ENCODE measurements at regions not wholly inside any gene's neighbourhood (a gene's known extent, or its start where the extent isn't known, plus 50 kb on each side); places are given as distances from the start of the nearest gene placed in this dataset.

DNA sequence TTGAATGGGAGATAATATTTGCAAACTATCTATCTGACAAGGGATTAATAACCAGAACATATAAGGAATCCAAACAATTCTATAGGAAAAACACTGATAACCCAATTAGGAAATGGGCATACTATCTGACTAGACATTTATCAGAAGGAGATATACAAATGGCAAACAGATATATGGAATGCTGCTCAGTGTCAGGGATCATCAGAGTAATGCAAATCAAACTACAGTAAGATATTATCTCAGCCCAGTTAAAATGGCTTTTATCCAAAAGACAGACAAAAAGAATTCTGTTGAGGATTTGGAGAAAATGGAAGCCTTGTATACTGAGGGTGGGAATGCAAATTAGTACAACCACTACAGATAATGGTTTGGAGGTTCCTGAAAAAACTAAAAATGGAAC lies 758.0 kb upstream of the B3GALT2 start:
- DNase-seq (ENCODE audit: extremely low read depth in 1 of 4, low spot score in 3 of 4) (no peak), FAIRE-seq (no peak), ATAC-seq (no peak)
- BruUV-seq (replicated peaks): no TSS peak
- H3K4me2 ChIP-seq (ENCODE audit: insufficient read depth, low read length): no peak overlapping the region
- no peak for TF ChIP-seq GABPB2 (CRISPR knock-in tag; conservative IDR thresholded peaks at IDR 0.05)
- TF ChIP-seq, protein P1, sequence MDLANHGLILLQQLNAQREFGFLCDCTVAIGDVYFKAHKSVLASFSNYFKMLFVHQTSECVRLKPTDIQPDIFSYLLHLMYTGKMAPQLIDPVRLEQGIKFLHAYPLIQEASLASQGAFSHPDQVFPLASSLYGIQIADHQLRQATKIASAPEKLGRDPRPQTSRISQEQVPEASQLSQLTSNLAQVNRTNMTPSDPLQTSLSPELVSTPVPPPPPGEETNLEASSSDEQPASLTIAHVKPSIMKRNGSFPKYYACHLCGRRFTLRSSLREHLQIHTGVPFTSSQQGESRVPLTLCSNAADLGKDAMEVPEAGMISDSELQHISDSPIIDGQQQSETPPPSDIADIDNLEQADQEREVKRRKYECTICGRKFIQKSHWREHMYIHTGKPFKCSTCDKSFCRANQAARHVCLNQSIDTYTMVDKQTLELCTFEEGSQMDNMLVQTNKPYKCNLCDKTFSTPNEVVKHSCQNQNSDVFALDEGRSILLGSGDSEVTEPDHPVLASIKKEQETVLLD (IDR thresholded peaks at IDR 0.05): no peak
- ChIA-PET POLR2A (no interaction called here), CTCF (ENCODE audit: low intra/inter-chr PET ratio) (no interaction called here)
- H3K9me1 ChIP-seq (ENCODE audit: control insufficient read depth, insufficient read depth, low read length): no peaks in the 10 kb centered on the region
- no peaks in the 10 kb centered on the region for H3K36me3 ChIP-seq (ENCODE audit: control insufficient read depth, insufficient read depth, low read length)
- no peak overlapping the region for H2AFZ ChIP-seq (ENCODE audit: low read depth, low read length)
- H3K79me2 ChIP-seq (ENCODE audit: control insufficient read depth, insufficient read depth, low read length): no peaks in the 10 kb centered on the region
- no peaks in the 10 kb centered on the region for H3K27me3 ChIP-seq (ENCODE audit: control insufficient read depth in 2 of 2, insufficient read depth in 2 of 2, low read length in 2 of 2)
- intact Hi-C loops (cut with micrococcal nuclease): no loop called here
- in situ Hi-C loops (cut with MboI): no loop called here
- no peak overlapping the region for H3K4me3 ChIP-seq
- no peaks in the 10 kb centered on the region for H4K20me1 ChIP-seq (replicated peaks; ENCODE audit: control insufficient read depth, insufficient read depth, low read length)
- no peaks in the 10 kb centered on the region for H3K4me1 ChIP-seq (replicated peaks in 1 of 2; ENCODE audit: control insufficient read depth in 2 of 2, insufficient read depth in 2 of 2, low read length in 2 of 2)
- no peak overlapping the region for H3K27ac ChIP-seq (ENCODE audit: extremely low read depth, low read depth, low read length)
- no peak overlapping the region for H3K9ac ChIP-seq (ENCODE audit: insufficient read depth in 1 of 2, low read depth in 2 of 2, low read length in 2 of 2)
- 0 out of 2 replicates have a peak, but pooled peaks cover 1% of the 10 kb centered on the region for H3K9me3 ChIP-seq (replicated peaks; ENCODE audit: control insufficient read depth, insufficient read depth, low read depth, low read length)

DNA sequence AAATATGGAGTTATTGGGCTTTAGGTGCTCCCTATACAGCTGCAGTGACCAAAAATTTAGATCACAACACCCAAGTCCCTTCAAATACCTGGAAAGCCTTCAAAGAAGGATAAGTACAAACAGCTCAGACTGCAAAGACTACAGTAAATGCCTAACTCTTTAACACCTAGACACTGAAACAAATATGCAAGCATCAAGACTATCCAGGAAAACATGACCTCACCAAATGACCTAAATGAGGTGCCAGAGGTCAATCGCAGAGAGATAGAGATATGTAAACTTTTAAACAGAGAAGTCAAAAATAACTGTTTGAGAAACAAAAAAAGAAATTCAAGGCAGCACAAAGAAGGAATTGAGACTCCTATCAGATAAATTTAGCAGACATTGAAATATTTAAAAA lies 753.8 kb upstream of the B3GALT2 start:
- H3K4me2 ChIP-seq (ENCODE audit: insufficient read depth, low read length): no peak overlapping the region
- no peak overlapping the region for H3K4me3 ChIP-seq
- no peaks in the 10 kb centered on the region for H3K4me1 ChIP-seq (replicated peaks in 1 of 2; ENCODE audit: control insufficient read depth in 2 of 2, insufficient read depth in 2 of 2, low read length in 2 of 2)
- no peak overlapping the region for H2AFZ ChIP-seq (ENCODE audit: low read depth, low read length)
- ChIA-PET POLR2A (no interaction called here), CTCF (ENCODE audit: low intra/inter-chr PET ratio) (no interaction called here)
- no peaks in the 10 kb centered on the region for H4K20me1 ChIP-seq (replicated peaks; ENCODE audit: control insufficient read depth, insufficient read depth, low read length)
- DNase-seq (ENCODE audit: extremely low read depth in 1 of 4, low spot score in 3 of 4): no peak
- intact Hi-C loops (cut with micrococcal nuclease) (no loop called here), in situ Hi-C loops (cut with MboI) (no loop called here)
- no peak overlapping the region for H3K27ac ChIP-seq (ENCODE audit: extremely low read depth, low read depth, low read length)
- ATAC-seq: no peak
- 5% methylated on average over 1 of the region's 1 CpG for WGBS (ENCODE audit: insufficient coverage, low coverage, missing lambda C conversion rate)
- no peaks in the 10 kb centered on the region for H3K9me1 ChIP-seq (ENCODE audit: control insufficient read depth, insufficient read depth, low read length)
- H3K27me3 ChIP-seq (ENCODE audit: control insufficient read depth in 2 of 2, insufficient read depth in 2 of 2, low read length in 2 of 2): no peaks in the 10 kb centered on the region
- no peak overlapping the region for H3K9ac ChIP-seq (ENCODE audit: insufficient read depth in 1 of 2, low read depth in 2 of 2, low read length in 2 of 2)
- no peaks in the 10 kb centered on the region for H3K79me2 ChIP-seq (ENCODE audit: control insufficient read depth, insufficient read depth, low read length)
- no peaks in the 10 kb centered on the region for H3K36me3 ChIP-seq (ENCODE audit: control insufficient read depth, insufficient read depth, low read length)
- BruUV-seq (replicated peaks): no TSS peak
- peaks cover 2% of the 10 kb centered on the region; the same call in 1 of the 2 replicates for H3K9me3 ChIP-seq (replicated peaks; ENCODE audit: control insufficient read depth, insufficient read depth, low read depth, low read length)
- FAIRE-seq: no peak
- TF ChIP-seq GATA2 (CRISPR knock-in tag; IDR thresholded peaks at IDR 0.05) (no peak), BMI1 (IDR thresholded peaks at IDR 0.05; ENCODE audit: low read length) (no peak), CHD1 (IDR thresholded peaks at IDR 0.05; ENCODE audit: low read length) (no peak), MED1 (CRISPR knock-in tag; IDR thresholded peaks at IDR 0.05; ENCODE audit: borderline replicate concordance) (no peak), CHD2 (IDR thresholded peaks at IDR 0.05; ENCODE audit: low read depth, low read length) (no peak), ARNT (IDR thresholded peaks at IDR 0.05) (no peak), ZFX (CRISPR knock-in tag; IDR thresholded peaks at IDR 0.05) (no peak), ZNF507 (tag; conservative IDR thresholded peaks at IDR 0.05) (no peak), NR2F6 (CRISPR knock-in tag; IDR thresholded peaks at IDR 0.05) (no peak), TAF15 (IDR thresholded peaks at IDR 0.05; ENCODE audit: low read depth, low read length) (no peak), ESRRA (IDR thresholded peaks at IDR 0.05; ENCODE audit: borderline replicate concordance, low read depth) (no peak)
- TF ChIP-seq, protein P1 (IDR thresholded peaks at IDR 0.05): no peak
- TF ChIP-seq, protein P2, sequence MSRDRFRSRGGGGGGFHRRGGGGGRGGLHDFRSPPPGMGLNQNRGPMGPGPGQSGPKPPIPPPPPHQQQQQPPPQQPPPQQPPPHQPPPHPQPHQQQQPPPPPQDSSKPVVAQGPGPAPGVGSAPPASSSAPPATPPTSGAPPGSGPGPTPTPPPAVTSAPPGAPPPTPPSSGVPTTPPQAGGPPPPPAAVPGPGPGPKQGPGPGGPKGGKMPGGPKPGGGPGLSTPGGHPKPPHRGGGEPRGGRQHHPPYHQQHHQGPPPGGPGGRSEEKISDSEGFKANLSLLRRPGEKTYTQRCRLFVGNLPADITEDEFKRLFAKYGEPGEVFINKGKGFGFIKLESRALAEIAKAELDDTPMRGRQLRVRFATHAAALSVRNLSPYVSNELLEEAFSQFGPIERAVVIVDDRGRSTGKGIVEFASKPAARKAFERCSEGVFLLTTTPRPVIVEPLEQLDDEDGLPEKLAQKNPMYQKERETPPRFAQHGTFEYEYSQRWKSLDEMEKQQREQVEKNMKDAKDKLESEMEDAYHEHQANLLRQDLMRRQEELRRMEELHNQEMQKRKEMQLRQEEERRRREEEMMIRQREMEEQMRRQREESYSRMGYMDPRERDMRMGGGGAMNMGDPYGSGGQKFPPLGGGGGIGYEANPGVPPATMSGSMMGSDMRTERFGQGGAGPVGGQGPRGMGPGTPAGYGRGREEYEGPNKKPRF (IDR thresholded peaks at IDR 0.05; ENCODE audit: low read depth, low read length): no peak

All from K562 (cell line).